ENCODE measurements at regions not wholly inside any gene's neighbourhood (a gene's known extent, or its start where the extent isn't known, plus 50 kb on each side); places are given as distances from the start of the nearest gene placed in this dataset.
"Not testable (repeated sequence)": the region's sequence is repeated elsewhere in the genome, so short reads cannot be mapped to it uniquely, and the experiment has no call there.

GRCh38 chrX:66961665-66962064, 322.8 kb upstream of the EDA2R start:
- TF ChIP-seq, protein P1, sequence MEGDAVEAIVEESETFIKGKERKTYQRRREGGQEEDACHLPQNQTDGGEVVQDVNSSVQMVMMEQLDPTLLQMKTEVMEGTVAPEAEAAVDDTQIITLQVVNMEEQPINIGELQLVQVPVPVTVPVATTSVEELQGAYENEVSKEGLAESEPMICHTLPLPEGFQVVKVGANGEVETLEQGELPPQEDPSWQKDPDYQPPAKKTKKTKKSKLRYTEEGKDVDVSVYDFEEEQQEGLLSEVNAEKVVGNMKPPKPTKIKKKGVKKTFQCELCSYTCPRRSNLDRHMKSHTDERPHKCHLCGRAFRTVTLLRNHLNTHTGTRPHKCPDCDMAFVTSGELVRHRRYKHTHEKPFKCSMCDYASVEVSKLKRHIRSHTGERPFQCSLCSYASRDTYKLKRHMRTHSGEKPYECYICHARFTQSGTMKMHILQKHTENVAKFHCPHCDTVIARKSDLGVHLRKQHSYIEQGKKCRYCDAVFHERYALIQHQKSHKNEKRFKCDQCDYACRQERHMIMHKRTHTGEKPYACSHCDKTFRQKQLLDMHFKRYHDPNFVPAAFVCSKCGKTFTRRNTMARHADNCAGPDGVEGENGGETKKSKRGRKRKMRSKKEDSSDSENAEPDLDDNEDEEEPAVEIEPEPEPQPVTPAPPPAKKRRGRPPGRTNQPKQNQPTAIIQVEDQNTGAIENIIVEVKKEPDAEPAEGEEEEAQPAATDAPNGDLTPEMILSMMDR (IDR thresholded peaks at IDR 0.05) = no peak
- DNase-seq (ENCODE audit: low spot score) = no peak
- no peak for ATAC-seq (ENCODE audit: low FRiP score)

DNA sequence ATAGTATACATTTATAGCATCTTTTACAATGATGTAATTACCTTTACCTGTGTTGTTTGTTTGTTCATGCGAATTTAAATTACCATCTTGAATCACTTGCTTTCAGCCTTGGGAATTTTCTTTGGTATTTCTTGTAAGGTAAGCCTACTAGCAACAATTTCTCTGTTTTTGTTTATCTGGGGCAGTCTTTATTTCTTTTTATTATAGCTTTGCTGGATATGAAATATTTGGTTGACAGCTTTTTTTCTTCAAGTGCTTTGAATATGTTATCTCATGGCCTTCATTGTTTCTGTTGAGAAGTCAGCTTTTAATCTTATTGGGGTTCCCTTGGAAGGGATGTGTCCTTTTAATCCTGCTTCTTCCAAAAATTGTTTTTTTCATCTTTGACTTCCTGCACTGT, 292.8 kb upstream of the EDA2R start:
- ATAC-seq (ENCODE audit: low FRiP score) = no peak
- no peak for DNase-seq (ENCODE audit: low spot score)
- TF ChIP-seq, protein P1 (IDR thresholded peaks at IDR 0.05) = no peak

- ATAC-seq (ENCODE audit: low FRiP score); DNase-seq (ENCODE audit: low spot score): not testable (repeated sequence)
Measured at GRCh38 chrX:66930516-66930915, 291.6 kb upstream of the EDA2R start.

- ATAC-seq (ENCODE audit: low FRiP score) = no peak
- DNase-seq (ENCODE audit: low spot score) = no peak
- TF ChIP-seq, protein P1 (IDR thresholded peaks at IDR 0.05) = no peak
Measured at GRCh38 chrX:66920296-66920695, 281.4 kb upstream of the EDA2R start.

DNA sequence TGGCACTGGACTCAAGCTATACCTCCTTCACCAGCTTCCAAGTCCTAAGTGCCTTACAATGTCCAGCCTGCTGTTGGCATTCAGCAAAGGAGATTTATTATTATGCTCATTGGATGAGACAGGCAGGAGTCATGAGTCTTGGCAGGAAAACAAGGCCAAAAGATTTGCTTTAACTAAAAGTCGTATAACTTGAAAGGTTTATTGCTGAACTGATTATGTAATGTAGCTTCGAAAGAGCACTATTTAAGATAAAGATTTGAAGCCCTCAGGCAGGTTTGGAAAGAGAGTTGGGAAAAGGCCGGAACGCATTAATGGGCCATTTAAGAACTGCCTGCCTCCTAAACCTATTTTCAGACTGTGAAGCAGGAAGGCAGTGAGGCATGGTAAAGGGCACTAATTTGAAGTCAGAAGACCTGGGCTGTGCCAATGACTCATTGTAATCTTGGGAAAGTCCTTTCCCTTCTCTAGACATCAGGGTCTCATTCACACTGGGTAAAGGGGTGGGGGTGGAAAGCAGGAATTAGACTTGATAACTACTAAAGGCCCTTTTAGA, 280.5 kb upstream of the EDA2R start:
- peak; percentile 53 for ATAC-seq (ENCODE audit: low FRiP score)
- TF ChIP-seq, protein P1 (IDR thresholded peaks at IDR 0.05) = no peak
- no peak for DNase-seq (ENCODE audit: low spot score)

GRCh38 chrX:66918511-66918910, 279.6 kb upstream of the EDA2R start:
- TF ChIP-seq, protein P1 (IDR thresholded peaks at IDR 0.05) = no peak
- ATAC-seq (ENCODE audit: low FRiP score) (no peak), DNase-seq (ENCODE audit: low spot score) (no peak)

GRCh38 chrX:66915893-66916292, 277.0 kb upstream of the EDA2R start:
- ATAC-seq (ENCODE audit: low FRiP score) (no peak), DNase-seq (ENCODE audit: low spot score) (no peak)
- TF ChIP-seq, protein P1 (IDR thresholded peaks at IDR 0.05) = no peak

DNA sequence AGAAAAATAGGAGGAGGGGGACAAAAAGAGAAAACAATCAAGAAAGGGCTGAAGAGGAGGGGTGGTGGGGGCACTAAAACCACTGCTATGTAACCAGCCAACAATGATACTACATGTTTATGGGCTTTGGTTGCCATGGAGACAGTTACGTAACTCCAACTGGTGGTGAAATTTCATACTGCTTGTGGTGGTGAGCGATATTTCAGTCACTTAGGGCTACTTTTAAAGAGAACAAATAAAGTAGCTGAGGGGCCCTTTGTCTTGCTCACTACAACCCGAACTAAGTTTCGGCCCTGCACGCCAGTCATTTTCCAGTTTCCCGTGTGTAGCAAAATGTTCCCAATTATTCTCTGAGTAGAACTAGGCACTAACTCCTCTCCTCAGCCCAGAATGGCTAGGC, 275.2 kb upstream of the EDA2R start:
- TF ChIP-seq, protein P1 (IDR thresholded peaks at IDR 0.05) = no peak
- DNase-seq (ENCODE audit: low spot score) (no peak), ATAC-seq (ENCODE audit: low FRiP score) (no peak)

Data from omental fat pad (tissue), 3 donors.